ENCODE measurements at regions not wholly inside any gene's neighbourhood (a gene's known extent, or its start where the extent isn't known, plus 50 kb on each side); places are given as distances from the start of the nearest gene placed in this dataset.

DNA sequence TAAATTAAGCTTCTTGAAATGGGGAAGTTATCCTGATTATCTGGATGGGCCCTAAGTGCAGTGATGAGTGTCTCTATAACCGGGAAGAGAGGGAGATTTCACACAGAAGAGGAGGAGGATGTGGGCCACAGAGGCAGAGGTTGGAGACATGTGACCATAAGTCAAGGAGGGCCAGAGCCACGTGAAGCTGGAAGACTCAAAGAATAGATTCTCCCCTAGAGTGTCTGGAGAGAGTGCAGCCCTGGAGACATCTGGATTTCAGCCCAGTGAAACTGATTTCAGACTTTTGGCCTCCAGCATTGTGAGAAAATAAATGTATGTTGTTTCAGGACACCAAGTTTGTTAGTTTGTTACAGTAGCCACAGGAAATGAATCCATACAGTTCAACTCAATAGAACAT lies 442.9 kb downstream of the NTRK2 start:
- no peak for TF ChIP-seq EZH2phosphoT487 (IDR thresholded peaks at IDR 0.05; ENCODE audit: borderline replicate concordance)
- TF ChIP-seq, protein P1, sequence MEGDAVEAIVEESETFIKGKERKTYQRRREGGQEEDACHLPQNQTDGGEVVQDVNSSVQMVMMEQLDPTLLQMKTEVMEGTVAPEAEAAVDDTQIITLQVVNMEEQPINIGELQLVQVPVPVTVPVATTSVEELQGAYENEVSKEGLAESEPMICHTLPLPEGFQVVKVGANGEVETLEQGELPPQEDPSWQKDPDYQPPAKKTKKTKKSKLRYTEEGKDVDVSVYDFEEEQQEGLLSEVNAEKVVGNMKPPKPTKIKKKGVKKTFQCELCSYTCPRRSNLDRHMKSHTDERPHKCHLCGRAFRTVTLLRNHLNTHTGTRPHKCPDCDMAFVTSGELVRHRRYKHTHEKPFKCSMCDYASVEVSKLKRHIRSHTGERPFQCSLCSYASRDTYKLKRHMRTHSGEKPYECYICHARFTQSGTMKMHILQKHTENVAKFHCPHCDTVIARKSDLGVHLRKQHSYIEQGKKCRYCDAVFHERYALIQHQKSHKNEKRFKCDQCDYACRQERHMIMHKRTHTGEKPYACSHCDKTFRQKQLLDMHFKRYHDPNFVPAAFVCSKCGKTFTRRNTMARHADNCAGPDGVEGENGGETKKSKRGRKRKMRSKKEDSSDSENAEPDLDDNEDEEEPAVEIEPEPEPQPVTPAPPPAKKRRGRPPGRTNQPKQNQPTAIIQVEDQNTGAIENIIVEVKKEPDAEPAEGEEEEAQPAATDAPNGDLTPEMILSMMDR (conservative IDR thresholded peaks at IDR 0.05; ENCODE audit: low read length): no peak
- H3K4me2 ChIP-seq (ENCODE audit: low read depth, low read length, poor library complexity, severe bottlenecking): no peak overlapping the region
- H3K9ac ChIP-seq (ENCODE audit: low read depth, low read length, poor library complexity, severe bottlenecking): no peak overlapping the region
- no peaks in the 10 kb centered on the region for H3K27me3 ChIP-seq (ENCODE audit: insufficient read depth, low read length, poor library complexity, severe bottlenecking)
- H3K4me1 ChIP-seq (ENCODE audit: insufficient read depth, low read length, poor library complexity, severe bottlenecking): no peaks in the 10 kb centered on the region
- H3K9me2 ChIP-seq (replicated peaks; ENCODE audit: low read depth, low read length): no peaks in the 10 kb centered on the region
- no peaks in the 10 kb centered on the region for H3K9me3 ChIP-seq (ENCODE audit: insufficient read depth, low read depth, low read length)
- no peaks in the 10 kb centered on the region for H3K79me2 ChIP-seq (ENCODE audit: insufficient read depth, low read length)
- no peaks in the 10 kb centered on the region for H4K20me1 ChIP-seq (ENCODE audit: insufficient read depth, low read length, poor library complexity, severe bottlenecking)
- no peak overlapping the region for H2AFZ ChIP-seq (ENCODE audit: low read length)
- H3F3A ChIP-seq (ENCODE audit: low read depth): no peaks in the 10 kb centered on the region
- no peaks in the 10 kb centered on the region for H3K36me3 ChIP-seq (ENCODE audit: insufficient read depth, low read length)
- no peak overlapping the region for H3K4me3 ChIP-seq (ENCODE audit: low read length, poor library complexity, severe bottlenecking)

DNA sequence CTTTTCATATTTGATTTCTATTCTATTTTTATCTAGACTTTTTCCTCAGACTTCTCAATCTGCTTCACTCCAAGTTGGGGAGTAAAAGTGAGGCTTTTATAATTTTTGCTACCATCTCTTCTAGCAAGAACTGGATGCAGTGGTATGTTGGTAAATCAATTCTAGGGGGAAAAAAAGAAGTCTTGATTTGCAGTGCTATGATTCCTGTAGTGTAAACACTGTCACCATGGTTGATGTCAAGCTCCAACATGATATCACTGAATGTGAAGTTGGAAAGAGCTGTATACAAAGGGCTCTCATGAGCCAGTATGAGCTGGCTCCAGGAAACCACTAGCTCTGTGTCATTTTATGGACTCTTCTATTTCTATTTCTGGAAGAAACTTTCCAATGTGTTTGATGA lies 439.2 kb downstream of the NTRK2 start:
- no peaks in the 10 kb centered on the region for H3K9me3 ChIP-seq (ENCODE audit: insufficient read depth, low read depth, low read length)
- no peaks in the 10 kb centered on the region for H3K79me2 ChIP-seq (ENCODE audit: insufficient read depth, low read length)
- no peak overlapping the region for H2AFZ ChIP-seq (ENCODE audit: low read length)
- H3K4me3 ChIP-seq (ENCODE audit: low read length, poor library complexity, severe bottlenecking): no peak overlapping the region
- H3K4me2 ChIP-seq (ENCODE audit: low read depth, low read length, poor library complexity, severe bottlenecking): no peak overlapping the region
- no peaks in the 10 kb centered on the region for H3K36me3 ChIP-seq (ENCODE audit: insufficient read depth, low read length)
- no peaks in the 10 kb centered on the region for H3K9me2 ChIP-seq (replicated peaks; ENCODE audit: low read depth, low read length)
- no peak for TF ChIP-seq EZH2phosphoT487 (IDR thresholded peaks at IDR 0.05; ENCODE audit: borderline replicate concordance)
- TF ChIP-seq, protein P1 (conservative IDR thresholded peaks at IDR 0.05; ENCODE audit: low read length): no peak
- H3K9ac ChIP-seq (ENCODE audit: low read depth, low read length, poor library complexity, severe bottlenecking): no peak overlapping the region
- no peaks in the 10 kb centered on the region for H4K20me1 ChIP-seq (ENCODE audit: insufficient read depth, low read length, poor library complexity, severe bottlenecking)
- no peaks in the 10 kb centered on the region for H3K4me1 ChIP-seq (ENCODE audit: insufficient read depth, low read length, poor library complexity, severe bottlenecking)
- H3F3A ChIP-seq (ENCODE audit: low read depth): no peaks in the 10 kb centered on the region
- H3K27me3 ChIP-seq (ENCODE audit: insufficient read depth, low read length, poor library complexity, severe bottlenecking): no peaks in the 10 kb centered on the region

- no peak for TF ChIP-seq EZH2phosphoT487 (IDR thresholded peaks at IDR 0.05; ENCODE audit: borderline replicate concordance)
- TF ChIP-seq, protein P1 (conservative IDR thresholded peaks at IDR 0.05; ENCODE audit: low read length): 0 out of 2 replicates have a peak, but pooled peaks have one; percentile 10
- Histone ChIP-seq H3K27me3 (ENCODE audit: insufficient read depth, low read length, poor library complexity, severe bottlenecking) (no peaks in the 10 kb centered on the region), H3K36me3 (ENCODE audit: insufficient read depth, low read length) (no peaks in the 10 kb centered on the region), H3K79me2 (ENCODE audit: insufficient read depth, low read length) (no peaks in the 10 kb centered on the region), H4K20me1 (ENCODE audit: insufficient read depth, low read length, poor library complexity, severe bottlenecking) (no peaks in the 10 kb centered on the region), H3F3A (ENCODE audit: low read depth) (no peaks in the 10 kb centered on the region), H3K4me1 (ENCODE audit: insufficient read depth, low read length, poor library complexity, severe bottlenecking) (no peaks in the 10 kb centered on the region), H3K9me2 (replicated peaks; ENCODE audit: low read depth, low read length) (no peaks in the 10 kb centered on the region), H3K4me2 (ENCODE audit: low read depth, low read length, poor library complexity, severe bottlenecking) (no peak overlapping the region), H3K4me3 (ENCODE audit: low read length, poor library complexity, severe bottlenecking) (no peak overlapping the region), H3K9ac (ENCODE audit: low read depth, low read length, poor library complexity, severe bottlenecking) (no peak overlapping the region), H2AFZ (ENCODE audit: low read length) (no peak overlapping the region), H3K9me3 (ENCODE audit: insufficient read depth, low read depth, low read length) (no peaks in the 10 kb centered on the region)
Observed at GRCh38 chr9:85108229-85108628, 438.7 kb downstream of the NTRK2 start.

All from Loucy (cell line).